ENCODE measurements at regions not wholly inside any gene's neighbourhood (a gene's known extent, or its start where the extent isn't known, plus 50 kb on each side); places are given as distances from the start of the nearest gene placed in this dataset. TPM values are rescaled to one million over a fixed set of nuclear protein-coding genes. Genes with fewer than 3 reads are reported as not detected.
A peak's percentile ranks its signal among the peaks of the same experiment; 100 is the strongest.

- H3K4me3 Mint-ChIP-seq: peak overlapping the region; percentile 71
- Histone ChIP-seq H3K79me2 (ENCODE audit: low read depth) (no peaks in the 10 kb centered on the region), H3K9me3 (ENCODE audit: low read depth) (no peaks in the 10 kb centered on the region), H3K36me3 (no peaks in the 10 kb centered on the region), H3K4me2 (no peak overlapping the region), H4K20me1 (ENCODE audit: low read depth) (no peaks in the 10 kb centered on the region), H3K4me3 (no peak overlapping the region), H3K4me1 (peaks cover 20% of the 10 kb centered on the region), H3F3A (ENCODE audit: low read depth) (no peaks in the 10 kb centered on the region), H2AFZ (replicated peaks) (no peak overlapping the region), H3K27ac (no peak overlapping the region), H3K9ac (no peak overlapping the region), H3K27me3 (no peaks in the 10 kb centered on the region)
- H3K27ac Mint-ChIP-seq: peak overlapping the region; percentile 97
- H3K27me3 Mint-ChIP-seq (ENCODE audit: insufficient read depth, low read depth): peaks cover 15% of the 10 kb centered on the region
- no peak for DNase-seq (ENCODE audit: low spot score)
- TF ChIP-seq EZH2 (IDR thresholded peaks at IDR 0.05) (no peak), EZH2phosphoT487 (IDR thresholded peaks at IDR 0.05) (no peak), CTCF (IDR thresholded peaks at IDR 0.05) (no peak)
- no peaks in the 10 kb centered on the region for H3K36me3 Mint-ChIP-seq
- H3K9me3 Mint-ChIP-seq: peaks cover 6% of the 10 kb centered on the region
- H3K4me1 Mint-ChIP-seq: peaks cover 83% of the 10 kb centered on the region
Measured at GRCh38 chr12:108076556-108076955, 52.5 kb upstream of the WSCD2 start.

GRCh38 chr12:108078428-108078827 lies 50.7 kb upstream of the WSCD2 start:
- Mint-ChIP-seq H3K36me3 (no peaks in the 10 kb centered on the region), H3K4me1 (peaks cover 76% of the 10 kb centered on the region), H3K4me3 (peak overlapping the region; percentile 42), H3K27me3 (ENCODE audit: insufficient read depth, low read depth) (peaks cover 22% of the 10 kb centered on the region), H3K27ac (peak overlapping the region; percentile 78), H3K9me3 (peaks cover 11% of the 10 kb centered on the region)
- Histone ChIP-seq H3K27me3 (no peaks in the 10 kb centered on the region), H3K4me1 (peaks cover 20% of the 10 kb centered on the region), H3K9ac (no peak overlapping the region), H3K4me2 (no peak overlapping the region), H4K20me1 (ENCODE audit: low read depth) (no peaks in the 10 kb centered on the region), H3K36me3 (no peaks in the 10 kb centered on the region), H3K79me2 (ENCODE audit: low read depth) (no peaks in the 10 kb centered on the region), H2AFZ (replicated peaks) (no peak overlapping the region), H3F3A (ENCODE audit: low read depth) (no peaks in the 10 kb centered on the region), H3K9me3 (ENCODE audit: low read depth) (no peaks in the 10 kb centered on the region), H3K27ac (no peak overlapping the region), H3K4me3 (no peak overlapping the region)
- TF ChIP-seq EZH2 (IDR thresholded peaks at IDR 0.05) (no peak), CTCF (IDR thresholded peaks at IDR 0.05) (no peak), EZH2phosphoT487 (IDR thresholded peaks at IDR 0.05) (no peak)
- DNase-seq (ENCODE audit: low spot score): no peak

Small RNAs in the stretch of these regions (small RNA-seq; reads per million reads assigned to genes)
- not detected for gene AC126177.5
